OCI-LY1 (cell line): ENCODE measurements at regions not wholly inside any gene's neighbourhood (a gene's known extent, or its start where the extent isn't known, plus 50 kb on each side); places are given as distances from the start of the nearest gene placed in this dataset.

Source experiments
- EZH2 ChIP-seq: fragments of 200-600 bp; sonication (generic), shearing (Covaris generic); IDR thresholded peaks from 2 replicates; pipeline ENCODE4 v1.8.0; 2017; ENCODE audit warnings: borderline replicate concordance, mixed run types, mild to moderate bottlenecking, antibody characterized with exemption, low read length, moderate library complexity, mixed read lengths
- TF ChIP-seq, protein P1 (sequence below): fragments of 200-600 bp; sonication (generic), shearing (Covaris generic); IDR thresholded peaks from 2 replicates; pipeline ENCODE4 v1.5.1; 2017; ENCODE audit warnings: mild to moderate bottlenecking, antibody characterized with exemption, low read length, moderate library complexity, mixed read lengths

DNA sequence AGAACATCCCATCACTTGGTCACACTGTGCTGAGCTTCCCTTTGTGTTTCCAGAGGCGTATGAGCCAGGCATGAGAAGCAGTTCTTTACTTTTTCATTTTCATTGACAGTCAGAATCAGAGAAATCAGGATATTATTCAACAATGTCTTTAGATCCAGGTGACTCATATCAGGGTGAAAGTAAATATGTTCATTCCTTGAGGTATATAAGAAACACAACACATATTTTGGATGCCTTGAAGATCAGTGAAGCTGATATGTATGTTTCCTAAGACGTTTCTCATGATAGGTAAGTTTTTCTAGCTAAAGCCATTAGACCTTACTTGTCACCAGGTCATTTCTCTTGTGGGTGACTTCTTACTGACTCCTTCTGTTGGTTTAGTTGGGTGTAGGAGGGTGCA lies 505.6 kb downstream of the CDH26 start:
- TF ChIP-seq, protein P1, sequence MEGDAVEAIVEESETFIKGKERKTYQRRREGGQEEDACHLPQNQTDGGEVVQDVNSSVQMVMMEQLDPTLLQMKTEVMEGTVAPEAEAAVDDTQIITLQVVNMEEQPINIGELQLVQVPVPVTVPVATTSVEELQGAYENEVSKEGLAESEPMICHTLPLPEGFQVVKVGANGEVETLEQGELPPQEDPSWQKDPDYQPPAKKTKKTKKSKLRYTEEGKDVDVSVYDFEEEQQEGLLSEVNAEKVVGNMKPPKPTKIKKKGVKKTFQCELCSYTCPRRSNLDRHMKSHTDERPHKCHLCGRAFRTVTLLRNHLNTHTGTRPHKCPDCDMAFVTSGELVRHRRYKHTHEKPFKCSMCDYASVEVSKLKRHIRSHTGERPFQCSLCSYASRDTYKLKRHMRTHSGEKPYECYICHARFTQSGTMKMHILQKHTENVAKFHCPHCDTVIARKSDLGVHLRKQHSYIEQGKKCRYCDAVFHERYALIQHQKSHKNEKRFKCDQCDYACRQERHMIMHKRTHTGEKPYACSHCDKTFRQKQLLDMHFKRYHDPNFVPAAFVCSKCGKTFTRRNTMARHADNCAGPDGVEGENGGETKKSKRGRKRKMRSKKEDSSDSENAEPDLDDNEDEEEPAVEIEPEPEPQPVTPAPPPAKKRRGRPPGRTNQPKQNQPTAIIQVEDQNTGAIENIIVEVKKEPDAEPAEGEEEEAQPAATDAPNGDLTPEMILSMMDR: no peak
- TF ChIP-seq EZH2: no peak
